PC-3 (cell line): ENCODE measurements at regions not wholly inside any gene's neighbourhood (a gene's known extent, or its start where the extent isn't known, plus 50 kb on each side); places are given as distances from the start of the nearest gene placed in this dataset.

Experiments used
- CTCF ChIP-seq: fragments of 300-600 bp; sonication (generic); conservative IDR thresholded peaks from 2 replicates; pipeline ENCODE4 v1.5.1; 2017; ENCODE audit warnings: antibody characterized with exemption, low read depth, mild to moderate bottlenecking, low read length
- EZH2 ChIP-seq: fragments of 300-600 bp; sonication (generic); IDR thresholded peaks from one replicate; pipeline ENCODE4 v1.6.1; 2017; ENCODE audit warnings: antibody characterized with exemption, mild to moderate bottlenecking, low read length; ENCODE audit not compliant: unreplicated experiment
- EZH2phosphoT487 ChIP-seq: fragments of 300-600 bp; sonication (generic); IDR thresholded peaks from 2 replicates; pipeline ENCODE4 v1.6.1; 2018; ENCODE audit warnings: mild to moderate bottlenecking, antibody characterized with exemption, low read length, borderline replicate concordance

DNA sequence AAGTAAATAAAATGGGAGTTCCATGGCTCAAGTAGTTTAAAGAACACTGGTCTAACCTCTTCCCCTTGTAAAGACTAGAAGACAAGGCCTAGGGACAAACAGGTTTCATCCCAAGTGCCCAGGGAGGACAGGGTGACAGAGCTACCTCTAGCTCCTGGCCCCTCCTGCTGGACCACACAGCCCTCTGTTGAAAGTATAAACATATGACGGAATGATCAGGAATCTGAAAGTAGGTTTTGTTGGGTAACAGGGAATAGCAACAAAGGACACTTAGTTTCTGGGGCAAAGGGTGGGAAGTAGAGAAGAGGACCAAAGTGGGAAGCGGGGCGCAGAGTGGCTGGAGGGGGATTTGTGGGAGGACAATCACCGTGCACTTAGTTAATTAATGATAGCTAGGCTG is 67.0 kb upstream of the DAB2IP start:
- TF ChIP-seq CTCF: no peak
- no peak for TF ChIP-seq EZH2
- no peak for TF ChIP-seq EZH2phosphoT487
